ENCODE measurements at regions not wholly inside any gene's neighbourhood (a gene's known extent, or its start where the extent isn't known, plus 50 kb on each side); places are given as distances from the start of the nearest gene placed in this dataset.

DNA sequence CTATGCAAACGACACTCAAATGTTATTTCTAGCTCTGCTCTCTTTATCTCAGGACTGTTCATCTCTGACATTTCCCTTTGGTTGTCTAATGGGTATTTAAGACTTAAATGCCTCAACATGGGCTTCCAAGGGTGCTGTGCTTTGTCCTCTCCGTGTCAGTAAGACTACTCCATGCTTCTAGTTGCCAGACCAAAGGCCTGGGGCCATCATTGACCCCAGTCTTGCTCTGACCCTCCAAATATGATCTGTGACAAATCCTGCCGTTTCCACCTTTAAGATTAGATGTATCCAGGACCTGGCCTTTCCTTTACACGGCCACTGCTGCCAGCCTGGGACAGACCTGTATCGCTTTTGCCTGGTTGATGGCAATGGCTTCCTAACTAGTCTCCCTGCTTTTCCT is 126.3 kb upstream of the DYRK2 start:
- no peak for TF ChIP-seq CTCF (optimal IDR thresholded peaks at IDR 0.05 in 1 of 3, IDR thresholded peaks at IDR 0.05 in 1 of 3, conservative IDR thresholded peaks at IDR 0.05 in 1 of 3; ENCODE audit: extremely low read depth in 1 of 3, insufficient read depth in 2 of 3, low read length in 3 of 3)
- no peak for TF ChIP-seq EZH2 (IDR thresholded peaks at IDR 0.05; ENCODE audit: low read length)

All from keratinocyte (primary cell).